Lower leg skin (tissue), 3 donors: ENCODE measurements at regions not wholly inside any gene's neighbourhood (a gene's known extent, or its start where the extent isn't known, plus 50 kb on each side); places are given as distances from the start of the nearest gene placed in this dataset.

ENCODE experiments used
- POLR2A ChIP-seq, 2 donors: fragments of 450-650 bp; IDR thresholded peaks; one replicate each; pipeline ENCODE4 v1.6.1; 2016 to 2017; ENCODE audit warnings: antibody characterized with exemption in 2 of 2, mild to moderate bottlenecking in 1 of 2, moderate library complexity in 1 of 2
- TF ChIP-seq, protein P1 (sequence below), 3 donors: fragments of 450-650 bp; IDR thresholded peaks; one replicate each; pipeline ENCODE4 v1.5.1; 2016; ENCODE audit warnings: antibody characterized with exemption in 3 of 3, mild to moderate bottlenecking in 3 of 3, moderate library complexity in 2 of 3

DNA sequence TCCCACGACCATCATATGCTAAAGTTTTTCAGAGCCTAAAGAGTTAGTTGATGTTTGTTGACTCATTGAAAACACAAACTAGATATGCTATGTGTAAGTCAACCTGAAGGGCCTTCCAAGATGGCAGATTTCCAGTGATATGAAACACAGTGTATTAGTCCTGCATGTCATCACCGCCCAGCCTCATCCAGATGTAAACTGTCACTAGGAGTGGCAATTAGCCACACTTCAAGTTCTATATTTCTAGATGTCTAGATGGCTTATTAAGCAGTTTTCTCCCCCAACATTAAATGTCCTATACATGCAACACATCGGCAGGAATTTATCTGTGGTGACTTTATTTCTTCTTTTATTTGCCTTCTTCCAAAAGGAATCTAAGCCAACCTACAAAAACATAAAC lies 444.1 kb upstream of the SMIM21 start:
- TF ChIP-seq, protein P1, sequence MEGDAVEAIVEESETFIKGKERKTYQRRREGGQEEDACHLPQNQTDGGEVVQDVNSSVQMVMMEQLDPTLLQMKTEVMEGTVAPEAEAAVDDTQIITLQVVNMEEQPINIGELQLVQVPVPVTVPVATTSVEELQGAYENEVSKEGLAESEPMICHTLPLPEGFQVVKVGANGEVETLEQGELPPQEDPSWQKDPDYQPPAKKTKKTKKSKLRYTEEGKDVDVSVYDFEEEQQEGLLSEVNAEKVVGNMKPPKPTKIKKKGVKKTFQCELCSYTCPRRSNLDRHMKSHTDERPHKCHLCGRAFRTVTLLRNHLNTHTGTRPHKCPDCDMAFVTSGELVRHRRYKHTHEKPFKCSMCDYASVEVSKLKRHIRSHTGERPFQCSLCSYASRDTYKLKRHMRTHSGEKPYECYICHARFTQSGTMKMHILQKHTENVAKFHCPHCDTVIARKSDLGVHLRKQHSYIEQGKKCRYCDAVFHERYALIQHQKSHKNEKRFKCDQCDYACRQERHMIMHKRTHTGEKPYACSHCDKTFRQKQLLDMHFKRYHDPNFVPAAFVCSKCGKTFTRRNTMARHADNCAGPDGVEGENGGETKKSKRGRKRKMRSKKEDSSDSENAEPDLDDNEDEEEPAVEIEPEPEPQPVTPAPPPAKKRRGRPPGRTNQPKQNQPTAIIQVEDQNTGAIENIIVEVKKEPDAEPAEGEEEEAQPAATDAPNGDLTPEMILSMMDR (IDR thresholded peaks at IDR 0.05) = no peak
- no peak for TF ChIP-seq POLR2A (IDR thresholded peaks at IDR 0.05)
